ENCODE measurements at regions not wholly inside any gene's neighbourhood (a gene's known extent, or its start where the extent isn't known, plus 50 kb on each side); places are given as distances from the start of the nearest gene placed in this dataset.

- TF ChIP-seq POLR2A (IDR thresholded peaks at IDR 0.05) (no peak), CTCF (IDR thresholded peaks at IDR 0.05) (no peak)
Observed at GRCh38 chr13:73403355-73404120, 344.7 kb downstream of the KLF5 start.
